HEK293 (cell line): ENCODE measurements at regions not wholly inside any gene's neighbourhood (a gene's known extent, or its start where the extent isn't known, plus 50 kb on each side); places are given as distances from the start of the nearest gene placed in this dataset.

Experiments
- CTCF ChIA-PET: fragments of 350-600 bp; formaldehyde crosslinking; extraction: SDS; loops from one replicate; lab custom pipeline; 2021; ENCODE audit warnings: antibody characterized with exemption; lab: Yijun Ruan, JAX
- POLR2A ChIA-PET: fragments of 300-600 bp; formaldehyde crosslinking; extraction: SDS; loops from one replicate; lab custom pipeline; 2020; ENCODE audit warnings: antibody characterized with exemption, inconsistent platforms; lab: Yijun Ruan, JAX
- H3K27ac ChIP-seq: fragments of 200-500 bp; sonication (Bioruptor generic); 2 replicates; pipeline ENCODE4 v1.5.1; 2014; ENCODE audit warnings: low read depth, low read length, control low read depth, inconsistent platforms; ENCODE audit errors: extremely low read depth
- H3K36me3 ChIP-seq, 2 experiments: fragments of 200-500 bp in 1 of 2; sonication (Bioruptor generic) in 1 of 2; 1 replicate in 1 of 2; 2 replicates in 1 of 2; pipeline ENCODE4 v1.5.1; 2014 to 2017; ENCODE audit warnings: inconsistent platforms in 2 of 2, low read length in 2 of 2; ENCODE audit not compliant: control insufficient read depth in 2 of 2, insufficient read depth in 1 of 2
- H3K4me1 ChIP-seq: fragments of 200-500 bp; sonication (Bioruptor generic); 2 replicates; pipeline ENCODE4 v1.5.1; 2014; ENCODE audit warnings: mild to moderate bottlenecking, low read length, inconsistent platforms; ENCODE audit not compliant: control insufficient read depth, insufficient read depth
- H3K4me3 ChIP-seq: 2 replicates; pipeline ENCODE4 v1.5.1; 2011; ENCODE audit warnings: low read depth, mild to moderate bottlenecking, control low read depth, low read length, moderate library complexity
- H3K9me3 ChIP-seq: fragments of 200-500 bp; sonication (Bioruptor generic); 2 replicates; pipeline ENCODE4 v1.5.1; 2014; ENCODE audit warnings: low read depth, low read length, inconsistent platforms; ENCODE audit not compliant: control insufficient read depth, insufficient read depth
- PBX3 ChIP-seq: sonication (generic); formaldehyde crosslinking; IDR thresholded peaks from 2 replicates; pipeline ENCODE4 v1.8.1; 2022; ENCODE audit warnings: mild to moderate bottlenecking, moderate library complexity, missing genetic modification reagents
- PRDM1 ChIP-seq: fragments of 450-650 bp; formaldehyde crosslinking; IDR thresholded peaks from 2 replicates; pipeline ENCODE4; 2016; ENCODE audit warnings: missing biosample characterization, missing genetic modification characterization
- PRDM2 ChIP-seq: fragments of 450-650 bp; formaldehyde crosslinking; IDR thresholded peaks from 2 replicates; pipeline ENCODE4 v1.5.1; 2016; ENCODE audit warnings: missing biosample characterization, missing genetic modification characterization, borderline replicate concordance
- PRDM4 ChIP-seq: fragments of 450-650 bp; formaldehyde crosslinking; IDR thresholded peaks from 2 replicates; pipeline ENCODE4 v1.5.1; 2017; ENCODE audit warnings: missing biosample characterization, missing genetic modification characterization
- RBAK ChIP-seq: fragments of 450-650 bp; formaldehyde crosslinking; IDR thresholded peaks from 2 replicates; pipeline ENCODE4 v1.5.1; 2016; ENCODE audit warnings: missing biosample characterization, missing genetic modification characterization
- REST ChIP-seq: fragments of 450-650 bp; formaldehyde crosslinking; IDR thresholded peaks from 2 replicates; pipeline ENCODE4 v1.5.1; 2016; ENCODE audit warnings: missing biosample characterization, missing genetic modification characterization
- SCRT2 ChIP-seq: fragments of 450-650 bp; formaldehyde crosslinking; IDR thresholded peaks from 2 replicates; pipeline ENCODE4 v1.5.1; 2016; ENCODE audit warnings: missing biosample characterization, missing genetic modification characterization
- YY1 ChIP-seq: fragments of 450-650 bp; formaldehyde crosslinking; IDR thresholded peaks from 2 replicates; pipeline ENCODE4 v1.5.1; 2018; ENCODE audit warnings: missing biosample characterization, missing genetic modification characterization
- YY2 ChIP-seq: fragments of 450-650 bp; formaldehyde crosslinking; IDR thresholded peaks from 2 replicates; pipeline ENCODE4 v1.5.1; 2016; ENCODE audit warnings: missing biosample characterization, missing genetic modification characterization
- ZBTB21 ChIP-seq: fragments of 450-650 bp; formaldehyde crosslinking; IDR thresholded peaks from 2 replicates; pipeline ENCODE4 v1.5.1; 2017; ENCODE audit warnings: missing biosample characterization, missing genetic modification characterization
- ZBTB48 ChIP-seq: fragments of 450-650 bp; formaldehyde crosslinking; IDR thresholded peaks from 2 replicates; pipeline ENCODE4 v1.5.1; 2016; ENCODE audit warnings: missing biosample characterization, missing genetic modification characterization
- ZNF549 ChIP-seq: fragments of 450-650 bp; IDR thresholded peaks from 2 replicates; pipeline ENCODE4 v1.5.1; 2018; ENCODE audit warnings: missing biosample characterization, missing genetic modification characterization, mild to moderate bottlenecking, inconsistent platforms, moderate library complexity
- ZNF571 ChIP-seq: fragments of 450-650 bp; formaldehyde crosslinking; IDR thresholded peaks from 2 replicates; pipeline ENCODE4 v1.5.0; 2017; ENCODE audit warnings: missing biosample characterization, missing genetic modification characterization
- ZNF626 ChIP-seq: fragments of 450-650 bp; sonication (Bioruptor Pico); formaldehyde crosslinking; IDR thresholded peaks from 2 replicates; pipeline ENCODE4 v1.5.1; 2018; ENCODE audit warnings: missing biosample characterization, missing genetic modification characterization, inconsistent platforms
- ZNF692 ChIP-seq: fragments of 450-650 bp; formaldehyde crosslinking; IDR thresholded peaks from 2 replicates; pipeline ENCODE4 v1.5.1; 2016; ENCODE audit warnings: missing biosample characterization, missing genetic modification characterization
- ZNF707 ChIP-seq: fragments of 450-650 bp; formaldehyde crosslinking; IDR thresholded peaks from 2 replicates; pipeline ENCODE4 v1.5.1; 2016; ENCODE audit warnings: missing biosample characterization, missing genetic modification characterization
- ZNF776 ChIP-seq: fragments of 450-650 bp; formaldehyde crosslinking; IDR thresholded peaks from 2 replicates; pipeline ENCODE4 v1.5.0; 2017; ENCODE audit warnings: missing biosample characterization, missing genetic modification characterization, borderline replicate concordance
- ZSCAN18 ChIP-seq: fragments of 450-650 bp; formaldehyde crosslinking; IDR thresholded peaks from 2 replicates; pipeline ENCODE4 v1.5.1; 2016; ENCODE audit warnings: missing biosample characterization, missing genetic modification characterization

- TF ChIP-seq REST (tag by site-specific recombination) (no peak), PRDM4 (tag by site-specific recombination) (no peak), RBAK (no peak), ZNF776 (tag by site-specific recombination) (no peak), ZNF626 (tag by site-specific recombination) (no peak), ZSCAN18 (no peak), ZBTB21 (tag by site-specific recombination) (no peak), ZNF549 (tag by site-specific recombination) (no peak), PRDM2 (tag by site-specific recombination) (no peak), SCRT2 (no peak), YY1 (no peak), ZNF707 (no peak), PRDM1 (tag by site-specific recombination) (no peak), YY2 (tag by site-specific recombination) (no peak), ZBTB48 (tag by site-specific recombination) (no peak), PBX3 (no peak), ZNF571 (tag by site-specific recombination) (no peak), ZNF692 (tag by site-specific recombination) (no peak)
- ChIA-PET CTCF (interaction anchor here (0.5 kb wide), 1 partner anchor 685 kb away, joined by 3 read pairs; no protein-coding TSS in a partner anchor), POLR2A (interaction anchor here (0.6 kb wide), 1 partner anchor 600 kb away, joined by 6 read pairs; no protein-coding TSS in a partner anchor)
- no peaks in the 10 kb centered on the region; the same call in 1 of the 2 replicates for H3K4me1 ChIP-seq
- H3K4me3 ChIP-seq = no peak overlapping the region
- H3K36me3 ChIP-seq = no peaks in the 10 kb centered on the region
- H3K9me3 ChIP-seq = no peaks in the 10 kb centered on the region
- H3K27ac ChIP-seq = no peak overlapping the region
Observed at GRCh38 chr9:81182431-81182830, 506.9 kb downstream of the TLE1 start.
